ENCODE measurements at regions not wholly inside any gene's neighbourhood (a gene's known extent, or its start where the extent isn't known, plus 50 kb on each side); places are given as distances from the start of the nearest gene placed in this dataset.

- Histone ChIP-seq H3F3A (ENCODE audit: insufficient read depth, low read length, poor library complexity, severe bottlenecking) (no peaks in the 10 kb centered on the region), H3K4me3 (ENCODE audit: low read length) (no peak overlapping the region), H3K36me3 (ENCODE audit: insufficient read depth, low read length) (no peaks in the 10 kb centered on the region), H3K9ac (ENCODE audit: low read length) (no peak overlapping the region), H3K9me2 (ENCODE audit: insufficient read depth, low read length) (no peaks in the 10 kb centered on the region), H3K9me3 (ENCODE audit: low read length) (no peaks in the 10 kb centered on the region), H3K4me2 (ENCODE audit: low read length) (no peak overlapping the region), H3K79me2 (replicated peaks; ENCODE audit: insufficient read depth, low read length) (no peaks in the 10 kb centered on the region), H2AFZ (ENCODE audit: low read depth, low read length) (no peak overlapping the region), H4K20me1 (ENCODE audit: insufficient read depth) (no peaks in the 10 kb centered on the region), H3K27me3 (ENCODE audit: insufficient read depth, low read depth, low read length) (no peaks in the 10 kb centered on the region), H3K27ac (ENCODE audit: low read length) (no peak overlapping the region)
- no peak for TF ChIP-seq EZH2 (IDR thresholded peaks at IDR 0.05; ENCODE audit: borderline replicate concordance, insufficient read depth, low read length, poor library complexity, severe bottlenecking)
- TF ChIP-seq POLR2AphosphoS5 (IDR thresholded peaks at IDR 0.05) = no peak
- TF ChIP-seq MXI1 (conservative IDR thresholded peaks at IDR 0.05; ENCODE audit: poor library complexity, severe bottlenecking) = no peak
Observed at GRCh38 chr1:213690341-213690917, 297.3 kb upstream of the PROX1 start.

GRCh38 chr1:213692321-213692720 lies 295.5 kb upstream of the PROX1 start:
- Histone ChIP-seq H3K9me2 (ENCODE audit: insufficient read depth, low read length) (no peaks in the 10 kb centered on the region), H3K27me3 (ENCODE audit: insufficient read depth, low read depth, low read length) (no peaks in the 10 kb centered on the region), H3K9me3 (ENCODE audit: low read length) (no peaks in the 10 kb centered on the region), H3K27ac (ENCODE audit: low read length) (no peak overlapping the region), H3F3A (ENCODE audit: insufficient read depth, low read length, poor library complexity, severe bottlenecking) (no peaks in the 10 kb centered on the region), H3K36me3 (ENCODE audit: insufficient read depth, low read length) (no peaks in the 10 kb centered on the region), H2AFZ (ENCODE audit: low read depth, low read length) (no peak overlapping the region), H3K9ac (ENCODE audit: low read length) (no peak overlapping the region), H3K4me3 (ENCODE audit: low read length) (no peak overlapping the region), H4K20me1 (ENCODE audit: insufficient read depth) (no peaks in the 10 kb centered on the region), H3K79me2 (replicated peaks; ENCODE audit: insufficient read depth, low read length) (no peaks in the 10 kb centered on the region), H3K4me2 (ENCODE audit: low read length) (no peak overlapping the region)
- TF ChIP-seq TAF1 (IDR thresholded peaks at IDR 0.05; ENCODE audit: low read depth) (no peak), CTCF (IDR thresholded peaks at IDR 0.05; ENCODE audit: poor library complexity, severe bottlenecking) (no peak), EP300 (conservative IDR thresholded peaks at IDR 0.05; ENCODE audit: poor library complexity, severe bottlenecking) (no peak), REST (IDR thresholded peaks at IDR 0.05; ENCODE audit: borderline replicate concordance) (no peak), RAD21 (conservative IDR thresholded peaks at IDR 0.05) (no peak), SMC3 (conservative IDR thresholded peaks at IDR 0.05; ENCODE audit: poor library complexity) (no peak), POLR2AphosphoS5 (IDR thresholded peaks at IDR 0.05) (no peak), EZH2 (IDR thresholded peaks at IDR 0.05; ENCODE audit: borderline replicate concordance, insufficient read depth, low read length, poor library complexity, severe bottlenecking) (no peak), MXI1 (conservative IDR thresholded peaks at IDR 0.05; ENCODE audit: poor library complexity, severe bottlenecking) (no peak)
